Endothelial cell of umbilical vein (primary cell): ENCODE measurements at regions not wholly inside any gene's neighbourhood (a gene's known extent, or its start where the extent isn't known, plus 50 kb on each side); places are given as distances from the start of the nearest gene placed in this dataset.

Experiments
- BruUV-seq: library from RNA; stranded (reverse); fragments of 400-500 nt; replicated peaks from 2 replicates; lab custom pipeline; 2021; lab: Mats Ljungman, UMichigan
- CTCF ChIA-PET: fragments of 300-600, 350-600 bp; sonication (Branson Sonifier 250); formaldehyde crosslinking; loops from one replicate; lab custom pipeline; 2021; ENCODE audit warnings: antibody characterized with exemption, inconsistent platforms; lab: Charles Lee
- POLR2A ChIA-PET: fragments of 300-600, 350-600 bp; sonication (Branson Sonifier 250); formaldehyde crosslinking; loops from one replicate; lab custom pipeline; 2021; ENCODE audit warnings: antibody characterized with exemption, inconsistent platforms; lab: Charles Lee
- DNase-seq: peaks from one replicate; pipeline ENCODE4 v3.0.0-alpha.2; 2011; ENCODE audit warnings: low read depth, low spot score
- FAIRE-seq: peaks from 2 replicates; lab custom pipeline; 2011; peaks lifted over from hg19 to GRCh38; lab: Jason Lieb, UNC
- H2AFZ ChIP-seq: 2 replicates; pipeline ENCODE4 v1.6.0; 2012; ENCODE audit warnings: low read depth, low read length, control low read depth, inconsistent platforms
- H3K27ac ChIP-seq: 2 replicates; pipeline ENCODE4 v1.5.1; 2011; ENCODE audit warnings: low read depth, mild to moderate bottlenecking, control low read depth, low read length, moderate library complexity; ENCODE audit not compliant: insufficient read depth
- H3K27me3 ChIP-seq, 2 experiments: 2 replicates each; pipeline versions ENCODE4 v1.6.0 to v1.6.1; 2011; ENCODE audit warnings: low read length in 2 of 2, mixed read lengths in 1 of 2; ENCODE audit not compliant: control insufficient read depth in 2 of 2, insufficient read depth in 2 of 2
- H3K36me3 ChIP-seq, 2 experiments: 2 replicates in 1 of 2; 3 replicates in 1 of 2; pipeline ENCODE4 v1.5.1; 2011; ENCODE audit warnings: low read length in 2 of 2, mild to moderate bottlenecking in 1 of 2, moderate library complexity in 1 of 2; ENCODE audit not compliant: control insufficient read depth in 2 of 2, insufficient read depth in 2 of 2; ENCODE audit errors: extremely low read depth in 1 of 2
- H3K4me1 ChIP-seq: 3 replicates; pipeline ENCODE4 v1.5.1; 2011; ENCODE audit warnings: mild to moderate bottlenecking, low read length; ENCODE audit not compliant: control insufficient read depth, insufficient read depth; ENCODE audit errors: extremely low read depth
- H3K4me2 ChIP-seq: 2 replicates; pipeline ENCODE4 v1.6.1; 2011; ENCODE audit warnings: low read length, control low read depth, mixed read lengths; ENCODE audit not compliant: insufficient read depth
- H3K4me3 ChIP-seq, 3 experiments: fragments of 200-600 bp in 1 of 3; sonication (generic), shearing (Covaris generic) in 1 of 3; replicated peaks in 1 of 3; 2 replicates each; pipeline ENCODE4 v1.5.1; 2011 to 2016; ENCODE audit warnings: control low read depth in 3 of 3, low read length in 3 of 3, mild to moderate bottlenecking in 2 of 3, inconsistent platforms in 1 of 3, low read depth in 1 of 3, moderate library complexity in 1 of 3; ENCODE audit not compliant: insufficient read depth in 1 of 3
- H3K79me2 ChIP-seq: 2 replicates; pipeline ENCODE4 v1.6.0; 2012; ENCODE audit warnings: low read length, inconsistent platforms; ENCODE audit not compliant: control insufficient read depth, insufficient read depth
- H3K9ac ChIP-seq: replicated peaks from 2 replicates; pipeline ENCODE3; 2011; ENCODE audit warnings: low read length, control low read depth; ENCODE audit not compliant: insufficient read depth; ENCODE audit errors: extremely low read depth
- H3K9me1 ChIP-seq: replicated peaks from 3 replicates; pipeline ENCODE4 v1.6.0; 2011; ENCODE audit warnings: mild to moderate bottlenecking, low read length; ENCODE audit not compliant: control insufficient read depth, insufficient read depth; ENCODE audit errors: extremely low read depth
- H3K9me3 ChIP-seq: replicated peaks from 2 replicates; pipeline ENCODE4 v1.5.1; 2012; ENCODE audit warnings: low read length, inconsistent platforms; ENCODE audit not compliant: control insufficient read depth, insufficient read depth
- H4K20me1 ChIP-seq: replicated peaks from 2 replicates; pipeline ENCODE3; 2011; ENCODE audit warnings: mild to moderate bottlenecking, low read length; ENCODE audit not compliant: control insufficient read depth, insufficient read depth; ENCODE audit errors: extremely low read depth
- EZH2 ChIP-seq: IDR thresholded peaks from 2 replicates; pipeline ENCODE4 v1.6.1; 2012; ENCODE audit warnings: borderline replicate concordance, low read depth, mild to moderate bottlenecking, moderate library complexity, low read length, inconsistent platforms; ENCODE audit not compliant: severe bottlenecking
- FOS ChIP-seq: IDR thresholded peaks from 2 replicates; pipeline ENCODE4 v1.6.1; 2011; ENCODE audit warnings: mild to moderate bottlenecking, low read length, moderate library complexity, borderline replicate concordance; ENCODE audit not compliant: insufficient read depth
- GATA2 ChIP-seq: IDR thresholded peaks from 2 replicates; pipeline ENCODE4 v1.7.0; 2011; ENCODE audit warnings: low read depth, mild to moderate bottlenecking, moderate library complexity, mixed read lengths, low read length; ENCODE audit not compliant: insufficient read length, insufficient read depth
- JUN ChIP-seq: IDR thresholded peaks from 2 replicates; pipeline ENCODE4 v1.6.1; 2011; ENCODE audit warnings: borderline replicate concordance, low read depth; ENCODE audit not compliant: insufficient read length, insufficient read depth
- MYC ChIP-seq: IDR thresholded peaks from one replicate; pipeline ENCODE4 v1.6.1; 2011; ENCODE audit warnings: mild to moderate bottlenecking, low read depth, low read length
- POLR2A ChIP-seq: IDR thresholded peaks from 2 replicates; pipeline ENCODE4 v1.6.1; 2012; ENCODE audit warnings: low read depth, mild to moderate bottlenecking, control low read depth, low read length
- POLR2AphosphoS5 ChIP-seq: IDR thresholded peaks from 2 replicates; pipeline ENCODE4 v1.6.1; 2012; ENCODE audit warnings: low read depth, mild to moderate bottlenecking, control low read depth, low read length, moderate library complexity; ENCODE audit not compliant: insufficient read depth
- dilution Hi-C: fragments of 300-500 bp; cut with MboI; formaldehyde crosslinking; loops from one replicate; pipeline ENCODE4 v1.15.0; 2019; ENCODE audit warnings: low sequenced_read_pairs; ENCODE audit not compliant: extremely low pct_ligation_motif_present
- intact Hi-C: fragments of 100-400 bp; cut with micrococcal nuclease; formaldehyde crosslinking; loops from one replicate; pipeline ENCODE4 v1.10.0; 2022
- TF ChIP-seq, protein P1 (sequence below), 2 donors: IDR thresholded peaks; 1 replicate in 1 of 2; 2 replicates in 1 of 2; pipeline ENCODE4 v1.5.1; 2011; ENCODE audit warnings: low read length in 2 of 2, mild to moderate bottlenecking in 2 of 2, moderate library complexity in 2 of 2, control low read depth in 1 of 2, inconsistent platforms in 1 of 2, low read depth in 1 of 2; ENCODE audit not compliant: insufficient read depth in 1 of 2; ENCODE audit errors: extremely low read depth in 1 of 2
- TF ChIP-seq, protein P2 (sequence below): IDR thresholded peaks from 2 replicates; pipeline ENCODE4 v1.6.1; 2011; ENCODE audit not compliant: insufficient read depth, insufficient read length

GRCh38 chr22:48335442-48336139 is 1492.1 kb downstream of the BRD1 start:
- Histone ChIP-seq H3K36me3 (no peaks in the 10 kb centered on the region), H3K27me3 (no peaks in the 10 kb centered on the region), H2AFZ (no peak overlapping the region), H4K20me1 (no peaks in the 10 kb centered on the region), H3K27ac (no peak overlapping the region), H3K4me1 (no peaks in the 10 kb centered on the region), H3K79me2 (no peaks in the 10 kb centered on the region), H3K9me3 (peaks cover 14% of the 10 kb centered on the region), H3K9me1 (no peaks in the 10 kb centered on the region), H3K4me2 (no peak overlapping the region), H3K9ac (no peak overlapping the region), H3K4me3 (no peak overlapping the region)
- intact Hi-C loops, result no loop called here
- FAIRE-seq (no peak), DNase-seq (no peak)
- no TSS peak for BruUV-seq
- TF ChIP-seq GATA2 (no peak), FOS (no peak), EZH2 (no peak), MYC (no peak), POLR2AphosphoS5 (no peak), POLR2A (no peak), JUN (no peak)
- TF ChIP-seq, protein P1, sequence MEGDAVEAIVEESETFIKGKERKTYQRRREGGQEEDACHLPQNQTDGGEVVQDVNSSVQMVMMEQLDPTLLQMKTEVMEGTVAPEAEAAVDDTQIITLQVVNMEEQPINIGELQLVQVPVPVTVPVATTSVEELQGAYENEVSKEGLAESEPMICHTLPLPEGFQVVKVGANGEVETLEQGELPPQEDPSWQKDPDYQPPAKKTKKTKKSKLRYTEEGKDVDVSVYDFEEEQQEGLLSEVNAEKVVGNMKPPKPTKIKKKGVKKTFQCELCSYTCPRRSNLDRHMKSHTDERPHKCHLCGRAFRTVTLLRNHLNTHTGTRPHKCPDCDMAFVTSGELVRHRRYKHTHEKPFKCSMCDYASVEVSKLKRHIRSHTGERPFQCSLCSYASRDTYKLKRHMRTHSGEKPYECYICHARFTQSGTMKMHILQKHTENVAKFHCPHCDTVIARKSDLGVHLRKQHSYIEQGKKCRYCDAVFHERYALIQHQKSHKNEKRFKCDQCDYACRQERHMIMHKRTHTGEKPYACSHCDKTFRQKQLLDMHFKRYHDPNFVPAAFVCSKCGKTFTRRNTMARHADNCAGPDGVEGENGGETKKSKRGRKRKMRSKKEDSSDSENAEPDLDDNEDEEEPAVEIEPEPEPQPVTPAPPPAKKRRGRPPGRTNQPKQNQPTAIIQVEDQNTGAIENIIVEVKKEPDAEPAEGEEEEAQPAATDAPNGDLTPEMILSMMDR (IDR thresholded peaks at IDR 0.05; ENCODE audit: extremely low read depth in 1 of 2, insufficient read depth in 1 of 2, low read depth in 1 of 2, low read length in 2 of 2), result no peak
- TF ChIP-seq, protein P2, sequence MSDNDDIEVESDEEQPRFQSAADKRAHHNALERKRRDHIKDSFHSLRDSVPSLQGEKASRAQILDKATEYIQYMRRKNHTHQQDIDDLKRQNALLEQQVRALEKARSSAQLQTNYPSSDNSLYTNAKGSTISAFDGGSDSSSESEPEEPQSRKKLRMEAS, result no peak
- dilution Hi-C loops, result no loop called here
- ChIA-PET CTCF (no interaction called here), POLR2A (no interaction called here)
